Stimulated activated CD4-positive, alpha-beta T cell treated with anti-CD3 and anti-CD28 coated beads, Interleukin-12 subunit alpha, Interleukin-12 subunit beta, amount 100 ng/mL, for 4 hours (primary cell): ENCODE measurements at regions not wholly inside any gene's neighbourhood (a gene's known extent, or its start where the extent isn't known, plus 50 kb on each side); places are given as distances from the start of the nearest gene placed in this dataset.
A peak's percentile ranks its signal among the peaks of the same experiment; 100 is the strongest.
"Not testable (repeated sequence)": the region's sequence is repeated elsewhere in the genome, so short reads cannot be mapped to it uniquely, and the experiment has no call there.

Experiments used
- DNase-seq: peaks from one replicate; pipeline ENCODE4 v3.0.0-alpha.2; 2020

GRCh38 chr6:170006900-170007467 lies 255.6 kb downstream of the ERMARD start:
- DNase-seq, result no peak

- no peak for DNase-seq
These were observed 254.9 kb downstream of the ERMARD start for GRCh38 chr6:170006071-170006899.

- no peak for DNase-seq
These were observed 254.2 kb downstream of the ERMARD start for GRCh38 chr6:170005665-170006064.

- no peak for DNase-seq
These were observed 253.3 kb downstream of the ERMARD start for GRCh38 chr6:170004585-170005210.

- DNase-seq, result no peak
These were observed 252.2 kb downstream of the ERMARD start for GRCh38 chr6:170003451-170004160.

- DNase-seq, result no peak
These were observed 251.6 kb downstream of the ERMARD start for GRCh38 chr6:170003027-170003426.

GRCh38 chr6:170001782-170002181 lies 250.4 kb downstream of the ERMARD start:
- DNase-seq, result not testable (repeated sequence)

GRCh38 chr6:170000071-170000843 lies 248.8 kb downstream of the ERMARD start:
- no peak for DNase-seq

GRCh38 chr6:169999367-169999766 lies 247.9 kb downstream of the ERMARD start:
- no peak for DNase-seq

- DNase-seq, result no peak
These were observed 247.0 kb downstream of the ERMARD start for GRCh38 chr6:169998457-169998856.

- no peak for DNase-seq
These were observed 246.5 kb downstream of the ERMARD start for GRCh38 chr6:169997930-169998218.

- DNase-seq, result no peak
These were observed 245.9 kb downstream of the ERMARD start for GRCh38 chr6:169997187-169997929.

GRCh38 chr6:169996378-169997051 lies 245.1 kb downstream of the ERMARD start:
- no peak for DNase-seq

GRCh38 chr6:169994739-169995138 lies 243.3 kb downstream of the ERMARD start:
- DNase-seq, result no peak

- DNase-seq, result no peak
These were observed 242.5 kb downstream of the ERMARD start for GRCh38 chr6:169993861-169994481.

- no peak for DNase-seq
These were observed 240.5 kb downstream of the ERMARD start for GRCh38 chr6:169991913-169992312.

GRCh38 chr6:169991031-169991390 lies 239.6 kb downstream of the ERMARD start:
- DNase-seq, result no peak

- peak; percentile 45 for DNase-seq
These were observed 238.9 kb downstream of the ERMARD start for GRCh38 chr6:169990095-169991030.

- no peak for DNase-seq
These were observed 238.2 kb downstream of the ERMARD start for GRCh38 chr6:169989594-169989993.
